ENCODE measurements at regions not wholly inside any gene's neighbourhood (a gene's known extent, or its start where the extent isn't known, plus 50 kb on each side); places are given as distances from the start of the nearest gene placed in this dataset.
"Not testable (repeated sequence)": the region's sequence is repeated elsewhere in the genome, so short reads cannot be mapped to it uniquely, and the experiment has no call there.

DNA sequence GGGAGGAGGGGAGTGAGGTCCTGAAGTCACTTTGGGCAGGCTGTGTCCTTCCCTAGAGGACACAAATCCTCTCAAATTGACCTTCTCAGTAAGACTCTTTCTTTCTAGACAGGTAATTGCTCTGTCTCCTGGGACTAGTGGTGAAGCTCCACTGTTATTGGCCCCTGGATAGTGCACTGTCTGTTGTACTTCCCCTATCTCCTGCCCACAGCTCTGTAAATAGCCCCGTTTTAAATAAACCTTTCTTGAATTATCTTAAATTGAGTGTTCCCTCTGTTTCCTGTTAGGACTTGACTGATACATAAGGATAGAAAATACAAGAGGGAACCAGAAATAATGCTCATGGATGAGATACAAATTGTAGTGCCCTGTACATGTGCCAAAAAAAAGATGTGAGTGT, 229.5 kb upstream of the USP24 start:
- no peak overlapping the region for H3K4me3 ChIP-seq
- no peaks in the 10 kb centered on the region for H3K27me3 ChIP-seq
- intact Hi-C loops (cut with DNase I; ENCODE audit: low total_unique reads): no loop called here
- H3K36me3 ChIP-seq (ENCODE audit: low read depth, missing control alignments): no peaks in the 10 kb centered on the region
- TF ChIP-seq, protein P1, sequence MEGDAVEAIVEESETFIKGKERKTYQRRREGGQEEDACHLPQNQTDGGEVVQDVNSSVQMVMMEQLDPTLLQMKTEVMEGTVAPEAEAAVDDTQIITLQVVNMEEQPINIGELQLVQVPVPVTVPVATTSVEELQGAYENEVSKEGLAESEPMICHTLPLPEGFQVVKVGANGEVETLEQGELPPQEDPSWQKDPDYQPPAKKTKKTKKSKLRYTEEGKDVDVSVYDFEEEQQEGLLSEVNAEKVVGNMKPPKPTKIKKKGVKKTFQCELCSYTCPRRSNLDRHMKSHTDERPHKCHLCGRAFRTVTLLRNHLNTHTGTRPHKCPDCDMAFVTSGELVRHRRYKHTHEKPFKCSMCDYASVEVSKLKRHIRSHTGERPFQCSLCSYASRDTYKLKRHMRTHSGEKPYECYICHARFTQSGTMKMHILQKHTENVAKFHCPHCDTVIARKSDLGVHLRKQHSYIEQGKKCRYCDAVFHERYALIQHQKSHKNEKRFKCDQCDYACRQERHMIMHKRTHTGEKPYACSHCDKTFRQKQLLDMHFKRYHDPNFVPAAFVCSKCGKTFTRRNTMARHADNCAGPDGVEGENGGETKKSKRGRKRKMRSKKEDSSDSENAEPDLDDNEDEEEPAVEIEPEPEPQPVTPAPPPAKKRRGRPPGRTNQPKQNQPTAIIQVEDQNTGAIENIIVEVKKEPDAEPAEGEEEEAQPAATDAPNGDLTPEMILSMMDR (IDR thresholded peaks at IDR 0.05): no peak
- no peak for TF ChIP-seq POLR2A (IDR thresholded peaks at IDR 0.05)
- H3K27ac ChIP-seq: peak overlapping the region in 1 of 2 donors; percentile 73
- 83 to 85% methylated on average over 1 of the region's 1 CpG for WGBS, 2 donors
- no peak for DNase-seq
- peaks cover 3% of the 10 kb centered on the region for H3K4me1 ChIP-seq
- no peaks in the 10 kb centered on the region for H3K9me3 ChIP-seq

DNA sequence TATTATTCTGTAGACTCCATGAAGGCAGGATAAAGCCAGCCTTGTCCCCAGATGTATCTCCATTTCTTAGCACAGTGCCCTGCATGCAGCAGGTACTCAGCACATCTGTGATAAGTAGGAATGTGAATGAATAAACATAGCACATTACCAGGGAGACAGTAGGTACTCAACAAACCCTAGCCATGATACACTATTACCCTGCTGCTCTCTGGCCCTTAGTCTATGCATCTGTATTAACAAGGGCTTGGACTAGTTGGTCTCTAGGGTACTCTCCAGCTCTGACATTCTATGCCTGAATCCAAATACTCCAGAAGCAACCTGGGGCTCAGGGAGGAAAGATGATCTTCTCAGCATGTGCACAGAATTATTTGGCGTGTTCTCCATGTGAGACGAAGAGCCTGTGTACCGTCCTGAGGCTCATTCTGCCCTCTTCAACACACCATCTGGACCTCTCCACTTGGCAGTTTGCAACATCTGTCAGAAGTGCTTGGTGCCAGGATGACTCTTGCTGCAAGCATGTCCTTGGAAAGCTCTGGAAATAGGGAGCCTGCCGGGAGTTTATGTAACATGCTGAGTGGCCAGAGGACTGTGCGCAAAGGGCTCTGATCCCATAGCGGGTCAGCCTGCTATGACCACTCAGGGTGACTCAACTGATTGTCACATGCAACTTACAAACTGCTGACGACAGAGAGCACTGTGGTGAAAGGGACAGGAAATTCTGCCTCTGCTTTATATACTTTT, 228.2 kb upstream of the USP24 start:
- peak; percentile 87 for DNase-seq
- TF ChIP-seq POLR2A (IDR thresholded peaks at IDR 0.05): no peak
- TF ChIP-seq, protein P1 (IDR thresholded peaks at IDR 0.05): no peak
- intact Hi-C loops (cut with DNase I; ENCODE audit: low total_unique reads): no loop called here
- Histone ChIP-seq H3K4me3 (no peak overlapping the region), H3K27me3 (no peaks in the 10 kb centered on the region), H3K36me3 (ENCODE audit: low read depth, missing control alignments) (no peaks in the 10 kb centered on the region), H3K4me1 (peaks cover 3% of the 10 kb centered on the region), H3K9me3 (no peaks in the 10 kb centered on the region), H3K27ac (peak overlapping the region in 1 of 2 donors; percentile 73)
- 47 to 52% methylated on average over 7 of the region's 7 CpGs for WGBS, 2 donors

DNA sequence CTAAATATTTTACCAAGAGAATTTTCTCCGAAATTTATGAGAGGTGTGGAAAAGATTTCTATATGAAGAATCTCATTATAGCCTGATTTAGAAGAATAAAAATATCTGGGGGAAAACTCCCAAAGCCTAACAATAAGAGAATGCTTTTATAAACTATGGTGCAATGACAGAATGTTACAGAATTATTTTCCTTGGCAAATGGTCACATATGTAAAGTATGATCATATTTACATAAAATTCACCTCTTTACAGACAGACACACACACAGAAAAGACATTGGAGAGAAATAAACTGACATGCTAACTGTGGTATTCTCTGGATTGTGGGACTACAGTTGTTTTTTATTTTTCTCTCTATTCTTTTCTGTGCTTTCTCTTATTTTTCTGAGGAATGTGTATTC, 226.3 kb upstream of the USP24 start:
- DNase-seq: no peak
- Histone ChIP-seq H3K4me3 (no peak overlapping the region), H3K27me3 (no peaks in the 10 kb centered on the region), H3K9me3 (no peaks in the 10 kb centered on the region), H3K27ac (no peak overlapping the region), H3K4me1 (peaks cover 3% of the 10 kb centered on the region), H3K36me3 (ENCODE audit: low read depth, missing control alignments) (no peaks in the 10 kb centered on the region)
- WGBS, 2 donors: 85 to 88% methylated on average over 1 of the region's 1 CpG
- no peak for TF ChIP-seq POLR2A (IDR thresholded peaks at IDR 0.05)
- TF ChIP-seq, protein P1 (IDR thresholded peaks at IDR 0.05): no peak
- intact Hi-C loops (cut with DNase I; ENCODE audit: low total_unique reads): no loop called here

DNA sequence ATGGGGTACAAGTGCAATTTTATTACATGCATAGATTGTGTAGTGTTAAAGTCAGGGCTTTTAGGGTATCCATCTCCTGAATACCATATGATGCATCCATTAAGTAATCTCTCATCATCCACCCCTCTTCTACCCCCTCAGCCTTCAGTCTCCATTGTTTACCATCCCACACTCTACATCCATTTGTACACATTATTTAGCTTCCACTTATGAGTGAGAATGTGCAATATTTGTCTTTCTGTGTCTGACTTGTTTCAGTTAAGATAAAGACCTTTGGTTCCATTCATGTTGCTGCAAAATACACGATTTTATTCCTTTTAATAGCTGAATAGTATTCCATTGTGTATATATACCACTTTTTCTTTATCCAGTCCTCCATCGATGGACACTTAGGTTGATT, 222.5 kb upstream of the USP24 start:
- no peaks in the 10 kb centered on the region for H3K36me3 ChIP-seq (ENCODE audit: low read depth, missing control alignments)
- H3K27ac ChIP-seq: no peak overlapping the region
- intact Hi-C loops (cut with DNase I; ENCODE audit: low total_unique reads): no loop called here
- no peaks in the 10 kb centered on the region for H3K4me1 ChIP-seq
- WGBS, 2 donors: 0 to 1% methylated on average over 2 of the region's 2 CpGs
- no peaks in the 10 kb centered on the region for H3K27me3 ChIP-seq
- DNase-seq: no peak
- no peak overlapping the region for H3K4me3 ChIP-seq
- H3K9me3 ChIP-seq: no peaks in the 10 kb centered on the region
- no peak for TF ChIP-seq POLR2A (IDR thresholded peaks at IDR 0.05)
- TF ChIP-seq, protein P1 (IDR thresholded peaks at IDR 0.05): no peak

DNA sequence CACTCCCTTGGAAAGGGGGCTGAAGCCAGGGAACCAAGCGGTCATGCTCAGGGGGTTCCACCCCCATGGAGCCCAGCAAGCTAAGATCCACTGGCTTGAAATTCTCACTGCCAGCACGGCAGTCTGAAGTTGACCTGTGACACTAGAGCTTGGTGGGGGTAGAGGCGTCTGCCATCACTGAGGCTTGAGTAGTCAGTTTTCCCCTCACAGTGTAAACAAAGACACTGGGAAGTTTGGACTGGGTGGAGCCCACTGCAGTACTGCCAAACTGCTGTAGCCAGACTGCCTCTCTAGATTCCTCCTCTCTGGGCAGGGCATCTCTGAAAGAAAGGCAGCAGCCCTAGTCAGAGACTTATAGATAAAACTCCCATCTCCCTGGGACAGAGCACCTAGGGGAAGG, 215.6 kb upstream of the USP24 start:
- DNase-seq; H3K4me3 ChIP-seq; intact Hi-C loops (cut with DNase I; ENCODE audit: low total_unique reads); H3K27me3 ChIP-seq; H3K9me3 ChIP-seq; H3K4me1 ChIP-seq; H3K36me3 ChIP-seq (ENCODE audit: low read depth, missing control alignments); H3K27ac ChIP-seq: not testable (repeated sequence)
- 74 to 89% methylated on average over 3 of the region's 3 CpGs for WGBS, 2 donors

DNA sequence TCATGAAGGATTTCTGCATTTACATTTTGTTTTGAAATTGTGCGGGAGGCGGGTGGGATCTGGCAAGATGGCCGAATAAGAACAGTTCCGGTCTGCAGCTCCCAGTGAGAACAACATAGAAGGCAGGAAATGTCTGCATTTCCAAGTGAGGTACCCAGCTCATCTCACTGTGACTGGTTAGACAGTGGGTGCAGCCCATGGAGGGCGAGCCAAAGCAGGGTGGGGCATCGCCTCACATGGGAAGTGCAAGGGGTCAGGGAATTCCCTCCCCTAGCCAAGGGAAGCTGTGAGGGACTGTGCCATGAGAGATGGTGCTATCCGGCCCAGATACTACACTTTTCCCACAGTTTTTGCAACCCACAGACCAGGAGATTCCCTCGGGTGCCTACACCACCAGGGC, 215.0 kb upstream of the USP24 start:
- H3K27me3 ChIP-seq; H3K36me3 ChIP-seq (ENCODE audit: low read depth, missing control alignments); H3K4me1 ChIP-seq; H3K27ac ChIP-seq; intact Hi-C loops (cut with DNase I; ENCODE audit: low total_unique reads); H3K9me3 ChIP-seq; H3K4me3 ChIP-seq; DNase-seq: not testable (repeated sequence)
- WGBS, 2 donors: 83 to 94% methylated on average over 8 of the region's 8 CpGs

Data from testis (tissue), 2 donors.